ENCODE measurements at regions not wholly inside any gene's neighbourhood (a gene's known extent, or its start where the extent isn't known, plus 50 kb on each side); places are given as distances from the start of the nearest gene placed in this dataset.

- no peak for TF ChIP-seq CTCF (conservative IDR thresholded peaks at IDR 0.05)
- H2BK15ac ChIP-seq (ENCODE audit: low read depth, low read length): no peak overlapping the region
- no peaks in the 10 kb centered on the region for H3K79me1 ChIP-seq (ENCODE audit: insufficient read depth, low read depth, low read length, poor library complexity, severe bottlenecking)
- Mint-ChIP-seq H3K36me3 (ENCODE audit: insufficient read depth in 1 of 3, low read depth in 3 of 3) (peaks cover 0 to 2% (median 0%) of the 10 kb centered on the region in 3 experiments; a peak in 1 of 7 replicates), H3K27ac (peak overlapping the region in 1 of 3 experiments; percentile 92; a peak in 2 of 7 replicates), H3K4me3 (no peak overlapping the region), H3K9me3 (no peaks in the 10 kb centered on the region), H3K27me3 (ENCODE audit: low read depth) (no peaks in the 10 kb centered on the region), H3K4me1 (peaks cover 19 to 27% of the 10 kb centered on the region in 2 experiments)
- H4K8ac ChIP-seq (replicated peaks; ENCODE audit: insufficient read length, low read depth, low read length): no peak overlapping the region
- H3K79me2 ChIP-seq (ENCODE audit: insufficient read depth, low read length): no peaks in the 10 kb centered on the region
- H3K23me2 ChIP-seq (ENCODE audit: insufficient read length, low read depth, low read length, poor library complexity, severe bottlenecking): no peaks in the 10 kb centered on the region
- no peaks in the 10 kb centered on the region for H3K27me3 ChIP-seq (ENCODE audit: insufficient read depth, low read length)
- no peak overlapping the region for H3K9ac ChIP-seq (ENCODE audit: extremely low read depth, insufficient read length, low read length)
- H3K27ac ChIP-seq (ENCODE audit: insufficient read length, low read depth, low read length): no peak overlapping the region
- no CpG with 5 or more reads among the region's 7 CpGs for WGBS (ENCODE audit: extremely low coverage, insufficient read length, low lambda C conversion rate)
- no peak overlapping the region for H2AK5ac ChIP-seq (ENCODE audit: insufficient read length, low read length)
- H3K4me1 ChIP-seq (ENCODE audit: insufficient read depth, low read length): no peaks in the 10 kb centered on the region
- DNase-seq: no peak
- no peak overlapping the region for H4K5ac ChIP-seq (ENCODE audit: insufficient read length, low read depth, low read length)
- H3K56ac ChIP-seq (ENCODE audit: insufficient read length, low read depth, low read length): no peak overlapping the region
- H2BK120ac ChIP-seq (ENCODE audit: low read depth, low read length, poor library complexity, severe bottlenecking): no peak overlapping the region
- H3T11ph ChIP-seq (ENCODE audit: low read length): no peak overlapping the region
- H3K14ac ChIP-seq (ENCODE audit: insufficient read depth, low read length): no peak overlapping the region
- no peak overlapping the region for H2BK20ac ChIP-seq (ENCODE audit: low read depth, low read length, poor library complexity, severe bottlenecking)
- no peak overlapping the region for H4K91ac ChIP-seq (ENCODE audit: insufficient read length, low read depth, low read length)
- no peak overlapping the region for H3K4me2 ChIP-seq (ENCODE audit: insufficient read depth, insufficient read length, low read length)
- no peaks in the 10 kb centered on the region for H3K9me3 ChIP-seq (ENCODE audit: control insufficient read depth, low read depth, low read length)
- no peak overlapping the region for H3K18ac ChIP-seq (ENCODE audit: insufficient read length, low read depth, low read length)
- no peak overlapping the region for H3K23ac ChIP-seq (ENCODE audit: insufficient read length, low read depth, low read length)
- H4K20me1 ChIP-seq (ENCODE audit: control insufficient read depth, insufficient read depth, insufficient read length): no peaks in the 10 kb centered on the region
- H3K4ac ChIP-seq (ENCODE audit: low read depth, low read length): no peak overlapping the region
- H2BK5ac ChIP-seq (ENCODE audit: insufficient read length, low read length): no peak overlapping the region
- H2BK12ac ChIP-seq (ENCODE audit: insufficient read length, low read depth, low read length): no peak overlapping the region
- H2AFZ ChIP-seq (ENCODE audit: low read length): no peak overlapping the region
Observed at GRCh38 chr16:27649021-27649420, 99.1 kb downstream of the KATNIP start.
